WTC11 (cell line): ENCODE measurements at regions not wholly inside any gene's neighbourhood (a gene's known extent, or its start where the extent isn't known, plus 50 kb on each side); places are given as distances from the start of the nearest gene placed in this dataset.

Experiments used
- ATAC-seq: fragments of 200-7000 bp; cut with Tn5 transposase; 2 replicates; pipeline ENCODE4 v1.10.0; 2021; ENCODE audit warnings: mild to moderate bottlenecking, moderate library complexity
- CTCF ChIA-PET: fragments of 300-600 bp; sonication (Branson Sonifier 250); formaldehyde crosslinking; loops from one replicate; lab custom pipeline; 2021; ENCODE audit warnings: antibody characterized with exemption; lab: Charles Lee
- POLR2A ChIA-PET: fragments of 350-600 bp; sonication (Branson Sonifier 250); formaldehyde crosslinking; loops from one replicate; lab custom pipeline; 2021; ENCODE audit warnings: antibody characterized with exemption; lab: Charles Lee
- DNase-seq: peaks from one replicate; pipeline ENCODE4 v3.0.0; 2021; ENCODE audit warnings: low spot score
- H3K27ac Mint-ChIP-seq: 2 replicates; pipeline ENCODE4 v1.8.0; 2021; ENCODE audit warnings: mixed read lengths
- H3K27me3 Mint-ChIP-seq: 2 replicates; pipeline ENCODE4 v1.8.0; 2021; ENCODE audit warnings: low read depth, mild to moderate bottlenecking, moderate library complexity, mixed read lengths
- H3K36me3 Mint-ChIP-seq: 2 replicates; pipeline ENCODE4 v1.8.0; 2021; ENCODE audit warnings: mixed read lengths
- H3K4me1 Mint-ChIP-seq: 2 replicates; pipeline ENCODE4 v1.8.0; 2022; ENCODE audit warnings: mixed read lengths
- H3K4me3 Mint-ChIP-seq: 2 replicates; pipeline ENCODE4 v1.8.0; 2021; ENCODE audit warnings: mild to moderate bottlenecking, moderate library complexity, mixed read lengths
- H3K9me3 Mint-ChIP-seq: 2 replicates; pipeline ENCODE4 v1.8.0; 2021; ENCODE audit warnings: mixed read lengths
- ATF6 ChIP-seq: sonication (generic); formaldehyde crosslinking; IDR thresholded peaks from 2 replicates; pipeline ENCODE4 v1.8.1; 2023; ENCODE audit warnings: mild to moderate bottlenecking, missing genetic modification reagents
- EMX1 ChIP-seq: fragments of 250-450 bp; sonication (Bioruptor Pico); IDR thresholded peaks from 2 replicates; pipeline ENCODE4 v1.8.0; 2021; ENCODE audit warnings: mild to moderate bottlenecking
- FOXP4 ChIP-seq: sonication (generic); formaldehyde crosslinking; IDR thresholded peaks from 2 replicates; pipeline ENCODE4 v1.8.0; 2022; ENCODE audit warnings: mild to moderate bottlenecking, missing genetic modification reagents
- GTF2I ChIP-seq: fragments of 250-450 bp; sonication (Bioruptor Pico); conservative IDR thresholded peaks from 2 replicates; pipeline ENCODE4 v1.4.0; 2021; ENCODE audit warnings: mild to moderate bottlenecking
- MXD4 ChIP-seq: fragments of 250-450 bp; sonication (Bioruptor Pico); IDR thresholded peaks from 2 replicates; pipeline ENCODE4 v1.8.0; 2021; ENCODE audit warnings: mild to moderate bottlenecking, moderate library complexity, borderline replicate concordance
- NFE2L1 ChIP-seq: sonication (generic); formaldehyde crosslinking; IDR thresholded peaks from 2 replicates; pipeline ENCODE4 v1.8.1; 2023; ENCODE audit warnings: missing genetic modification reagents
- NR3C1 ChIP-seq: sonication (generic); formaldehyde crosslinking; conservative IDR thresholded peaks from 2 replicates; pipeline ENCODE4 v1.8.1; 2023; ENCODE audit warnings: low read depth, mild to moderate bottlenecking, missing genetic modification reagents
- OVOL2 ChIP-seq: fragments of 250-450 bp; sonication (Bioruptor Pico); IDR thresholded peaks from 2 replicates; pipeline ENCODE4 v1.9.0; 2021; ENCODE audit warnings: mild to moderate bottlenecking, borderline replicate concordance
- RELA ChIP-seq: sonication (generic); formaldehyde crosslinking; IDR thresholded peaks from 2 replicates; pipeline ENCODE4 v1.8.1; 2022; ENCODE audit warnings: missing genetic modification reagents, mild to moderate bottlenecking, borderline replicate concordance
- SMAD4 ChIP-seq: sonication (generic); formaldehyde crosslinking; IDR thresholded peaks from 2 replicates; pipeline ENCODE4 v1.8.0; 2022; ENCODE audit warnings: mild to moderate bottlenecking, missing genetic modification reagents
- TEAD4 ChIP-seq: sonication (generic); formaldehyde crosslinking; IDR thresholded peaks from 2 replicates; pipeline ENCODE4 v1.8.0; 2022; ENCODE audit warnings: mild to moderate bottlenecking, missing genetic modification reagents
- ZBTB21 ChIP-seq: sonication (generic); formaldehyde crosslinking; IDR thresholded peaks from 2 replicates; pipeline ENCODE4 v1.8.1; 2023; ENCODE audit warnings: mild to moderate bottlenecking, missing genetic modification reagents, borderline replicate concordance
- ZNF396 ChIP-seq: fragments of 250-450 bp; sonication (Bioruptor Pico); IDR thresholded peaks from 2 replicates; pipeline ENCODE4 v1.8.0; 2021; ENCODE audit warnings: mild to moderate bottlenecking, moderate library complexity, borderline replicate concordance
- ZNF416 ChIP-seq: fragments of 250-450 bp; sonication (Bioruptor Pico); IDR thresholded peaks from 2 replicates; pipeline ENCODE4 v1.9.0; 2021; ENCODE audit warnings: mild to moderate bottlenecking, inconsistent platforms
- ZNF425 ChIP-seq: fragments of 250-450 bp; sonication (Bioruptor Pico); conservative IDR thresholded peaks from 2 replicates; pipeline ENCODE4 v1.9.0; 2021; ENCODE audit warnings: mild to moderate bottlenecking
- TF ChIP-seq, protein P1 (sequence below): sonication (generic); formaldehyde crosslinking; IDR thresholded peaks from 2 replicates; pipeline ENCODE4 v1.8.0; 2022; ENCODE audit warnings: missing genetic modification reagents
- TF ChIP-seq, protein P2 (sequence below): sonication (generic); formaldehyde crosslinking; IDR thresholded peaks from 2 replicates; pipeline ENCODE4 v1.8.1; 2023; ENCODE audit warnings: mild to moderate bottlenecking, missing genetic modification reagents
- TF ChIP-seq, protein P3 (sequence below): fragments of 250-450 bp; sonication (Bioruptor Pico); IDR thresholded peaks from 2 replicates; pipeline ENCODE4 v1.9.0; 2021; ENCODE audit warnings: mild to moderate bottlenecking
- TF ChIP-seq, protein P4 (sequence below): sonication (generic); formaldehyde crosslinking; IDR thresholded peaks from 2 replicates; pipeline ENCODE4 v1.8.1; 2022; ENCODE audit warnings: low read depth, mild to moderate bottlenecking, moderate library complexity, missing genetic modification reagents, borderline replicate concordance
- TF ChIP-seq, protein P5 (sequence below): fragments of 250-450 bp; sonication (Bioruptor Pico); IDR thresholded peaks from 2 replicates; pipeline ENCODE4 v1.9.0; 2021; ENCODE audit warnings: moderate library complexity, mild to moderate bottlenecking, inconsistent platforms, borderline replicate concordance

- TF ChIP-seq, protein P1, sequence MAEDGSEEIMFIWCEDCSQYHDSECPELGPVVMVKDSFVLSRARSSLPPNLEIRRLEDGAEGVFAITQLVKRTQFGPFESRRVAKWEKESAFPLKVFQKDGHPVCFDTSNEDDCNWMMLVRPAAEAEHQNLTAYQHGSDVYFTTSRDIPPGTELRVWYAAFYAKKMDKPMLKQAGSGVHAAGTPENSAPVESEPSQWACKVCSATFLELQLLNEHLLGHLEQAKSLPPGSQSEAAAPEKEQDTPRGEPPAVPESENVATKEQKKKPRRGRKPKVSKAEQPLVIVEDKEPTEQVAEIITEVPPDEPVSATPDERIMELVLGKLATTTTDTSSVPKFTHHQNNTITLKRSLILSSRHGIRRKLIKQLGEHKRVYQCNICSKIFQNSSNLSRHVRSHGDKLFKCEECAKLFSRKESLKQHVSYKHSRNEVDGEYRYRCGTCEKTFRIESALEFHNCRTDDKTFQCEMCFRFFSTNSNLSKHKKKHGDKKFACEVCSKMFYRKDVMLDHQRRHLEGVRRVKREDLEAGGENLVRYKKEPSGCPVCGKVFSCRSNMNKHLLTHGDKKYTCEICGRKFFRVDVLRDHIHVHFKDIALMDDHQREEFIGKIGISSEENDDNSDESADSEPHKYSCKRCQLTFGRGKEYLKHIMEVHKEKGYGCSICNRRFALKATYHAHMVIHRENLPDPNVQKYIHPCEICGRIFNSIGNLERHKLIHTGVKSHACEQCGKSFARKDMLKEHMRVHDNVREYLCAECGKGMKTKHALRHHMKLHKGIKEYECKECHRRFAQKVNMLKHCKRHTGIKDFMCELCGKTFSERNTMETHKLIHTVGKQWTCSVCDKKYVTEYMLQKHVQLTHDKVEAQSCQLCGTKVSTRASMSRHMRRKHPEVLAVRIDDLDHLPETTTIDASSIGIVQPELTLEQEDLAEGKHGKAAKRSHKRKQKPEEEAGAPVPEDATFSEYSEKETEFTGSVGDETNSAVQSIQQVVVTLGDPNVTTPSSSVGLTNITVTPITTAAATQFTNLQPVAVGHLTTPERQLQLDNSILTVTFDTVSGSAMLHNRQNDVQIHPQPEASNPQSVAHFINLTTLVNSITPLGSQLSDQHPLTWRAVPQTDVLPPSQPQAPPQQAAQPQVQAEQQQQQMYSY (CRISPR knock-in tag): no peak
- TF ChIP-seq OVOL2 (CRISPR knock-in tag) (no peak), TEAD4 (no peak), MXD4 (CRISPR knock-in tag) (no peak)
- TF ChIP-seq, protein P2, sequence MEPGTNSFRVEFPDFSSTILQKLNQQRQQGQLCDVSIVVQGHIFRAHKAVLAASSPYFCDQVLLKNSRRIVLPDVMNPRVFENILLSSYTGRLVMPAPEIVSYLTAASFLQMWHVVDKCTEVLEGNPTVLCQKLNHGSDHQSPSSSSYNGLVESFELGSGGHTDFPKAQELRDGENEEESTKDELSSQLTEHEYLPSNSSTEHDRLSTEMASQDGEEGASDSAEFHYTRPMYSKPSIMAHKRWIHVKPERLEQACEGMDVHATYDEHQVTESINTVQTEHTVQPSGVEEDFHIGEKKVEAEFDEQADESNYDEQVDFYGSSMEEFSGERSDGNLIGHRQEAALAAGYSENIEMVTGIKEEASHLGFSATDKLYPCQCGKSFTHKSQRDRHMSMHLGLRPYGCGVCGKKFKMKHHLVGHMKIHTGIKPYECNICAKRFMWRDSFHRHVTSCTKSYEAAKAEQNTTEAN (CRISPR knock-in tag): no peak
These were observed 64.2 kb upstream of the MRPS6 start (continued) for GRCh38 chr21:34009193-34009592.

- CTCF ChIA-PET: interaction anchor here (0.8 kb wide), 1 partner anchor 84 kb away, joined by 3 read pairs; no protein-coding TSS in a partner anchor
- peaks cover 38% of the 10 kb centered on the region for H3K9me3 Mint-ChIP-seq
- TF ChIP-seq ZNF425 (CRISPR knock-in tag) (no peak), ZBTB21 (CRISPR knock-in tag) (no peak), ZNF416 (CRISPR knock-in tag) (no peak), NR3C1 (CRISPR knock-in tag) (no peak), FOXP4 (CRISPR knock-in tag) (no peak), RELA (no peak), NFE2L1 (CRISPR knock-in tag) (no peak), GTF2I (CRISPR knock-in tag) (no peak), EMX1 (CRISPR knock-in tag) (no peak), ATF6 (CRISPR knock-in tag) (no peak), ZNF396 (no peak), SMAD4 (no peak)
- TF ChIP-seq, protein P3, sequence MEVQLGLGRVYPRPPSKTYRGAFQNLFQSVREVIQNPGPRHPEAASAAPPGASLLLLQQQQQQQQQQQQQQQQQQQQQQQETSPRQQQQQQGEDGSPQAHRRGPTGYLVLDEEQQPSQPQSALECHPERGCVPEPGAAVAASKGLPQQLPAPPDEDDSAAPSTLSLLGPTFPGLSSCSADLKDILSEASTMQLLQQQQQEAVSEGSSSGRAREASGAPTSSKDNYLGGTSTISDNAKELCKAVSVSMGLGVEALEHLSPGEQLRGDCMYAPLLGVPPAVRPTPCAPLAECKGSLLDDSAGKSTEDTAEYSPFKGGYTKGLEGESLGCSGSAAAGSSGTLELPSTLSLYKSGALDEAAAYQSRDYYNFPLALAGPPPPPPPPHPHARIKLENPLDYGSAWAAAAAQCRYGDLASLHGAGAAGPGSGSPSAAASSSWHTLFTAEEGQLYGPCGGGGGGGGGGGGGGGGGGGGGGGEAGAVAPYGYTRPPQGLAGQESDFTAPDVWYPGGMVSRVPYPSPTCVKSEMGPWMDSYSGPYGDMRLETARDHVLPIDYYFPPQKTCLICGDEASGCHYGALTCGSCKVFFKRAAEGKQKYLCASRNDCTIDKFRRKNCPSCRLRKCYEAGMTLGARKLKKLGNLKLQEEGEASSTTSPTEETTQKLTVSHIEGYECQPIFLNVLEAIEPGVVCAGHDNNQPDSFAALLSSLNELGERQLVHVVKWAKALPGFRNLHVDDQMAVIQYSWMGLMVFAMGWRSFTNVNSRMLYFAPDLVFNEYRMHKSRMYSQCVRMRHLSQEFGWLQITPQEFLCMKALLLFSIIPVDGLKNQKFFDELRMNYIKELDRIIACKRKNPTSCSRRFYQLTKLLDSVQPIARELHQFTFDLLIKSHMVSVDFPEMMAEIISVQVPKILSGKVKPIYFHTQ: no peak
- TF ChIP-seq, protein P4, sequence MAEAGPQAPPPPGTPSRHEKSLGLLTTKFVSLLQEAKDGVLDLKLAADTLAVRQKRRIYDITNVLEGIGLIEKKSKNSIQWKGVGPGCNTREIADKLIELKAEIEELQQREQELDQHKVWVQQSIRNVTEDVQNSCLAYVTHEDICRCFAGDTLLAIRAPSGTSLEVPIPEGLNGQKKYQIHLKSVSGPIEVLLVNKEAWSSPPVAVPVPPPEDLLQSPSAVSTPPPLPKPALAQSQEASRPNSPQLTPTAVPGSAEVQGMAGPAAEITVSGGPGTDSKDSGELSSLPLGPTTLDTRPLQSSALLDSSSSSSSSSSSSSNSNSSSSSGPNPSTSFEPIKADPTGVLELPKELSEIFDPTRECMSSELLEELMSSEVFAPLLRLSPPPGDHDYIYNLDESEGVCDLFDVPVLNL (CRISPR knock-in tag): no peak
- TF ChIP-seq, protein P5, sequence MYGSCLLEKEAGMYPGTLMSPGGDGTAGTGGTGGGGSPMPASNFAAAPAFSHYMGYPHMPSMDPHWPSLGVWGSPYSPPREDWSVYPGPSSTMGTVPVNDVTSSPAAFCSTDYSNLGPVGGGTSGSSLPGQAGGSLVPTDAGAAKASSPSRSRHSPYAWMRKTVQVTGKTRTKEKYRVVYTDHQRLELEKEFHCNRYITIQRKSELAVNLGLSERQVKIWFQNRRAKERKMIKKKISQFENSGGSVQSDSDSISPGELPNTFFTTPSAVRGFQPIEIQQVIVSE (CRISPR knock-in tag): no peak
- TF ChIP-seq, all 79 proteins: peak for 0
- no peak overlapping the region for H3K4me3 Mint-ChIP-seq
- H3K27me3 Mint-ChIP-seq: no peaks in the 10 kb centered on the region
- ATAC-seq (peak; percentile 58), DNase-seq (no peak)
- POLR2A ChIA-PET: no interaction called here
- H3K4me1 Mint-ChIP-seq: peaks cover 8% of the 10 kb centered on the region
- H3K27ac Mint-ChIP-seq: no peak overlapping the region
- peaks cover 2% of the 10 kb centered on the region for H3K36me3 Mint-ChIP-seq
These were observed 64.8 kb upstream of the MRPS6 start for GRCh38 chr21:34008618-34009017.
